GM19239 (cell line): ENCODE measurements at regions not wholly inside any gene's neighbourhood (a gene's known extent, or its start where the extent isn't known, plus 50 kb on each side); places are given as distances from the start of the nearest gene placed in this dataset.
"Not testable (repeated sequence)": the region's sequence is repeated elsewhere in the genome, so short reads cannot be mapped to it uniquely, and the experiment has no call there.

ENCODE experiments used
- DNase-seq: peaks from one replicate; pipeline ENCODE4 v3.0.0; 2011; ENCODE audit warnings: low spot score; ENCODE audit not compliant: insufficient read length
- FAIRE-seq: peaks from 2 replicates; lab custom pipeline; 2011; peaks lifted over from hg19 to GRCh38; lab: Jason Lieb, UNC

GRCh38 chr12:9543341-9543740, 64.4 kb downstream of the KLRB1 start:
- not testable (repeated sequence) for DNase-seq, FAIRE-seq

GRCh38 chr12:9542827-9543226, 64.9 kb downstream of the KLRB1 start:
- not testable (repeated sequence) for DNase-seq, FAIRE-seq

GRCh38 chr12:9515925-9516324, 91.8 kb downstream of the KLRB1 start:
- FAIRE-seq, result not testable (repeated sequence)

GRCh38 chr12:9512695-9513094, 95.0 kb downstream of the KLRB1 start:
- not testable (repeated sequence) for DNase-seq, FAIRE-seq

More at GRCh38 chr12:9515925-9516324, 91.8 kb downstream of the KLRB1 start:
- DNase-seq, result not testable (repeated sequence)

- FAIRE-seq, DNase-seq: not testable (repeated sequence)
Measured at GRCh38 chr12:9510392-9511011, 97.2 kb downstream of the KLRB1 start.

GRCh38 chr12:9509464-9510161, 98.1 kb downstream of the KLRB1 start:
- DNase-seq (no peak), FAIRE-seq (no peak)

GRCh38 chr12:9506746-9507145, 101.0 kb downstream of the KLRB1 start:
- DNase-seq (no peak), FAIRE-seq (no peak)

GRCh38 chr12:9503384-9503783, 104.3 kb downstream of the KLRB1 start:
- DNase-seq, FAIRE-seq: not testable (repeated sequence)

GRCh38 chr12:9502845-9503244, 104.9 kb downstream of the KLRB1 start:
- peak; percentile 39 for FAIRE-seq
- DNase-seq, result not testable (repeated sequence)

- peak; percentile 70 for FAIRE-seq
- DNase-seq, result not testable (repeated sequence)
Measured at GRCh38 chr12:9493325-9493724, 114.4 kb downstream of the KLRB1 start.

- DNase-seq, FAIRE-seq: not testable (repeated sequence)
Measured at GRCh38 chr12:9481289-9481688, 126.4 kb downstream of the KLRB1 start.

- DNase-seq, result not testable (repeated sequence)
Measured at GRCh38 chr12:9474197-9474596, 133.5 kb downstream of the KLRB1 start.

GRCh38 chr12:9473638-9474037, 134.1 kb downstream of the KLRB1 start:
- FAIRE-seq, DNase-seq: not testable (repeated sequence)

More at GRCh38 chr12:9474197-9474596, 133.5 kb downstream of the KLRB1 start:
- not testable (repeated sequence) for FAIRE-seq

- FAIRE-seq, DNase-seq: not testable (repeated sequence)
Measured at GRCh38 chr12:9471501-9471900, 136.2 kb downstream of the KLRB1 start.

GRCh38 chr12:9470367-9470766, 137.3 kb downstream of the KLRB1 start:
- not testable (repeated sequence) for DNase-seq
- peak; percentile 21 for FAIRE-seq

- FAIRE-seq, DNase-seq: not testable (repeated sequence)
Measured at GRCh38 chr12:9469956-9470355, 137.8 kb downstream of the KLRB1 start.

- not testable (repeated sequence) for DNase-seq, FAIRE-seq
Measured at GRCh38 chr12:9469463-9469862, 138.3 kb downstream of the KLRB1 start.

GRCh38 chr12:9468998-9469397, 138.7 kb downstream of the KLRB1 start:
- not testable (repeated sequence) for FAIRE-seq, DNase-seq

GRCh38 chr12:9468144-9468543, 139.6 kb downstream of the KLRB1 start:
- not testable (repeated sequence) for FAIRE-seq, DNase-seq

- FAIRE-seq, result no peak
- no peak for DNase-seq
Measured at GRCh38 chr12:9464408-9464807, 143.3 kb downstream of the KLRB1 start.

- FAIRE-seq, result not testable (repeated sequence)
Measured at GRCh38 chr12:9455516-9455915, 152.2 kb downstream of the KLRB1 start.

More at GRCh38 chr12:9455516-9455915, 152.2 kb downstream of the KLRB1 start:
- not testable (repeated sequence) for DNase-seq
